B cell (primary cell): ENCODE measurements at regions not wholly inside any gene's neighbourhood (a gene's known extent, or its start where the extent isn't known, plus 50 kb on each side); places are given as distances from the start of the nearest gene placed in this dataset.

ENCODE experiments used
- ATAC-seq: fragments of 200-7000 bp; cut with Tn5 transposase; one replicate; pipeline ENCODE4 v1.10.0; 2021; ENCODE audit warnings: low read depth, mild to moderate bottlenecking, moderate number of reproducible peaks, moderate library complexity
- CTCF ChIA-PET: fragments of 350-600 bp; sonication (Branson Sonifier 250); formaldehyde crosslinking; loops from one replicate; lab custom pipeline; 2021; ENCODE audit warnings: antibody characterized with exemption, inconsistent platforms; lab: Charles Lee
- POLR2A ChIA-PET: fragments of 350-600 bp; sonication (Branson Sonifier 250); formaldehyde crosslinking; loops from one replicate; lab custom pipeline; 2021; ENCODE audit warnings: antibody characterized with exemption; lab: Charles Lee
- DNase-seq: peaks from one replicate; pipeline ENCODE4 v3.0.0; 2013
- H2AFZ ChIP-seq: 2 replicates; pipeline ENCODE4 v1.6.1; 2012; ENCODE audit warnings: mild to moderate bottlenecking, low read depth, low read length; ENCODE audit not compliant: insufficient read depth, poor library complexity, severe bottlenecking
- H3K27ac ChIP-seq, 2 donors: 1 replicate in 1 of 2; 2 replicates in 1 of 2; pipeline ENCODE4 v1.5.1; 2012 to 2013; ENCODE audit warnings: low read length in 2 of 2, mild to moderate bottlenecking in 2 of 2, moderate library complexity in 1 of 2
- H3K27me3 ChIP-seq, 4 experiments: fragments of 200-600 bp in 1 of 4; sonication (generic) in 1 of 4; replicated peaks in 1 of 4; 1 replicate in 2 of 4; 2 replicates in 2 of 4; pipeline versions ENCODE4 v1.6.1 to v1.7.0; 2013 to 2016; ENCODE audit warnings: low read length in 3 of 4, mild to moderate bottlenecking in 2 of 4, mixed read lengths in 1 of 4, moderate library complexity in 1 of 4; ENCODE audit not compliant: insufficient read depth in 4 of 4, control insufficient read depth in 3 of 4; ENCODE audit errors: control extremely low read depth in 1 of 4
- H3K36me3 ChIP-seq, 2 experiments: replicated peaks in 1 of 2; 1 replicate in 1 of 2; 2 replicates in 1 of 2; pipeline versions ENCODE4 v1.6.1 to v1.7.1; 2013; ENCODE audit warnings: low read length in 1 of 2; ENCODE audit not compliant: insufficient read depth in 2 of 2, control insufficient read depth in 1 of 2; ENCODE audit errors: control extremely low read depth in 1 of 2, extremely low read depth in 1 of 2
- H3K4me1 ChIP-seq, 2 donors: fragments of 200-600 bp in 1 of 2; sonication (generic) in 1 of 2; 1 replicate in 1 of 2; 2 replicates in 1 of 2; pipeline versions ENCODE4 v1.5.1 to v1.6.1; 2013 to 2017; ENCODE audit warnings: low read length in 2 of 2; ENCODE audit not compliant: control insufficient read depth in 2 of 2, insufficient read depth in 2 of 2
- H3K4me2 ChIP-seq: replicated peaks from 2 replicates; pipeline ENCODE3; 2012; ENCODE audit warnings: mild to moderate bottlenecking, low read depth, low read length; ENCODE audit not compliant: poor library complexity, severe bottlenecking
- H3K4me3 ChIP-seq, 5 experiments: fragments of 200-600 bp in 1 of 5; sonication (generic) in 1 of 5; 1 replicate in 3 of 5; 2 replicates in 2 of 5; pipeline versions ENCODE4 v1.5.1 to v1.7.0; 2011 to 2016; ENCODE audit warnings: low read length in 4 of 5, mild to moderate bottlenecking in 4 of 5, low read depth in 2 of 5, control low read depth in 1 of 5, moderate library complexity in 1 of 5; ENCODE audit not compliant: insufficient read depth in 1 of 5; ENCODE audit errors: control extremely low read depth in 1 of 5, extremely low read depth in 1 of 5
- H3K79me2 ChIP-seq: fragments of 200-600 bp; sonication (generic); one replicate; pipeline ENCODE4 v1.6.0; 2016; ENCODE audit warnings: low read length; ENCODE audit not compliant: control insufficient read depth, insufficient read depth
- H3K9ac ChIP-seq: fragments of 200-600 bp; sonication (generic); 2 replicates; pipeline ENCODE4 v1.6.1; 2017; ENCODE audit warnings: mild to moderate bottlenecking, low read length, moderate library complexity
- H3K9me3 ChIP-seq, 3 donors: one replicate each; pipeline versions ENCODE4 v1.6.1 to v1.7.1; 2013; ENCODE audit warnings: low read length in 2 of 3; ENCODE audit not compliant: control insufficient read depth in 2 of 3, insufficient read depth in 1 of 3; ENCODE audit errors: control extremely low read depth in 1 of 3
- H4K20me1 ChIP-seq: 2 replicates; pipeline ENCODE4 v1.6.0; 2012; ENCODE audit warnings: mild to moderate bottlenecking, low read length; ENCODE audit not compliant: insufficient read depth, control insufficient read depth, poor library complexity, severe bottlenecking
- H3K27ac Mint-ChIP-seq: one replicate; pipeline ENCODE4 v1.8.0; 2021; ENCODE audit warnings: mixed read lengths
- H3K27me3 Mint-ChIP-seq: one replicate; pipeline ENCODE4 v1.8.0; 2021; ENCODE audit warnings: mixed read lengths
- H3K4me1 Mint-ChIP-seq: one replicate; pipeline ENCODE4 v1.8.0; 2021; ENCODE audit warnings: mixed read lengths
- H3K4me3 Mint-ChIP-seq: one replicate; pipeline ENCODE4 v1.8.0; 2021; ENCODE audit warnings: mixed read lengths
- H3K9me3 Mint-ChIP-seq: one replicate; pipeline ENCODE4 v1.8.0; 2022; ENCODE audit warnings: mixed read lengths; ENCODE audit not compliant: insufficient read depth
- CTCF ChIP-seq: fragments of 200-600 bp; IDR thresholded peaks from one replicate; pipeline ENCODE4 v1.8.0; 2022; ENCODE audit warnings: antibody characterized with exemption, mild to moderate bottlenecking
- EZH2 ChIP-seq: IDR thresholded peaks from 2 replicates; pipeline ENCODE4 v1.6.1; 2012; ENCODE audit warnings: borderline replicate concordance, low read depth, mild to moderate bottlenecking, moderate library complexity, low read length; ENCODE audit not compliant: insufficient read depth, poor library complexity, severe bottlenecking
- WGBS: methylation state at CpG from one replicate; pipeline ENCODE4 v1.1.5; 2013; ENCODE audit warnings: missing lambda C conversion rate; ENCODE audit not compliant: insufficient coverage; 5-methylcytosine and 5-hydroxymethylcytosine counted together
- intact Hi-C: fragments of 100-400 bp; cut with micrococcal nuclease; formaldehyde crosslinking; loops from one replicate; pipeline ENCODE4 v1.10.0; 2022

GRCh38 chr17:52828621-52829020, 670.1 kb upstream of the CA10 start:
- Mint-ChIP-seq H3K27ac (no peak overlapping the region), H3K9me3 (no peaks in the 10 kb centered on the region), H3K4me1 (no peaks in the 10 kb centered on the region), H3K27me3 (no peaks in the 10 kb centered on the region), H3K4me3 (no peak overlapping the region)
- Histone ChIP-seq H3K9ac (no peak overlapping the region), H4K20me1 (no peaks in the 10 kb centered on the region), H3K27me3 (no peaks in the 10 kb centered on the region), H3K27ac (no peak overlapping the region), H3K4me3 (no peak overlapping the region), H3K4me2 (no peak overlapping the region), H2AFZ (no peak overlapping the region), H3K9me3 (no peaks in the 10 kb centered on the region), H3K79me2 (no peaks in the 10 kb centered on the region), H3K4me1 (no peaks in the 10 kb centered on the region), H3K36me3 (no peaks in the 10 kb centered on the region)
- ChIA-PET CTCF (no interaction called here), POLR2A (no interaction called here)
- ATAC-seq (no peak), DNase-seq (no peak)
- TF ChIP-seq CTCF: no peak
- no peak for TF ChIP-seq EZH2
- intact Hi-C loops: no loop called here
- WGBS: 88% methylated on average over 11 of the region's 11 CpGs

GRCh38 chr17:52827526-52827925, 669.0 kb upstream of the CA10 start:
- no peaks in the 10 kb centered on the region for H3K27me3 ChIP-seq
- Mint-ChIP-seq H3K9me3 (peaks cover 2% of the 10 kb centered on the region), H3K27me3 (no peaks in the 10 kb centered on the region), H3K4me3 (no peak overlapping the region), H3K4me1 (no peaks in the 10 kb centered on the region), H3K27ac (no peak overlapping the region)
- no peaks in the 10 kb centered on the region for H3K4me1 ChIP-seq
- H4K20me1 ChIP-seq: no peaks in the 10 kb centered on the region
- DNase-seq: no peak
- H3K4me2 ChIP-seq: no peak overlapping the region
- H3K9me3 ChIP-seq: no peaks in the 10 kb centered on the region
- no peak overlapping the region for H3K9ac ChIP-seq
- intact Hi-C loops: no loop called here
- no peak overlapping the region for H3K27ac ChIP-seq
- CTCF ChIA-PET: no interaction called here
- POLR2A ChIA-PET: no interaction called here
- no peak for ATAC-seq
- H3K79me2 ChIP-seq: no peaks in the 10 kb centered on the region
- no peak overlapping the region for H2AFZ ChIP-seq
- no peaks in the 10 kb centered on the region for H3K36me3 ChIP-seq
- WGBS: 100% methylated on average over 2 of the region's 8 CpGs
- TF ChIP-seq EZH2: no peak
- TF ChIP-seq CTCF: no peak
- no peak overlapping the region for H3K4me3 ChIP-seq
